Skeletal muscle tissue (tissue), 3 donors: ENCODE measurements at regions not wholly inside any gene's neighbourhood (a gene's known extent, or its start where the extent isn't known, plus 50 kb on each side); places are given as distances from the start of the nearest gene placed in this dataset.

Source experiments
- H3K27ac ChIP-seq: one replicate; pipeline ENCODE4 v1.7.0; 2013; ENCODE audit warnings: mild to moderate bottlenecking, low read depth, low read length, inconsistent platforms
- H3K27me3 ChIP-seq, 3 donors: one replicate each; pipeline ENCODE4 v1.7.0; 2013; ENCODE audit warnings: low read length in 3 of 3; ENCODE audit not compliant: control insufficient read depth in 3 of 3, insufficient read depth in 3 of 3
- H3K36me3 ChIP-seq, 3 donors: one replicate each; pipeline ENCODE4 v1.7.0; 2013; ENCODE audit warnings: low read length in 3 of 3; ENCODE audit not compliant: control insufficient read depth in 3 of 3, insufficient read depth in 3 of 3
- H3K4me1 ChIP-seq, 3 donors: one replicate each; pipeline ENCODE4 v1.7.0; 2013; ENCODE audit warnings: low read length in 3 of 3, mild to moderate bottlenecking in 3 of 3; ENCODE audit not compliant: control insufficient read depth in 3 of 3, insufficient read depth in 3 of 3
- H3K4me3 ChIP-seq, 3 donors: one replicate each; pipeline ENCODE4 v1.7.0; 2013; ENCODE audit warnings: low read length in 3 of 3
- H3K9ac ChIP-seq, 3 donors: one replicate each; pipeline ENCODE4 v1.7.0; 2013; ENCODE audit warnings: low read length in 3 of 3, mild to moderate bottlenecking in 3 of 3, moderate library complexity in 2 of 3, low read depth in 1 of 3
- H3K9me3 ChIP-seq, 3 donors: one replicate each; pipeline ENCODE4 v1.7.0; 2013; ENCODE audit warnings: low read length in 3 of 3; ENCODE audit not compliant: control insufficient read depth in 3 of 3
- donor health status: Osteomylitis.

DNA sequence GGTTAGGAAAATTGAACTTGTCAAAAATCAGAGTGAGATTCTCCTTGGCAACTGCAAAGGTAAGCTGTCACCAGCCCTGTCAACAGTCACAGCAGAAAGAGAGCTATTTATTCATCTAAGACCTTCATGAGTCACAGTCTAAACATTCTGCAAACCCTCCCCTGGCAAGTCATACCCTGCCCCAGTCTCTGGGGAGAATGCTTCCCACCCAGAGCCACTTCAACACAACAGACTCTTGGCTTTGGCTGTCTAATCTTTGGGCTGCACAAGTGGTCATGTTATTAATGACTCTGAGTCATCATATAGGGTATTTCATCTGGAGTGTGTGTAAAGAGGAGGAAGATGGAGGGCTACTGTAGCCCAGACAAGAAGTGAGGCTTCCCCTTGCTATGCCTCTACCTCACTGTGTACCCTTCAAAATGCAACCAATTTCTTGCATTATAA is 153.4 kb downstream of the CCDC34 start:
- H3K27me3 ChIP-seq, result no peaks in the 10 kb centered on the region
- H3K9me3 ChIP-seq, result no peaks in the 10 kb centered on the region
- H3K4me3 ChIP-seq, result no peak overlapping the region
- peak overlapping the region; percentile 3 for H3K27ac ChIP-seq
- no peak overlapping the region for H3K9ac ChIP-seq
- H3K4me1 ChIP-seq, result peaks cover 8 to 20% (median 10%) of the 10 kb centered on the region in 3 donors
- no peaks in the 10 kb centered on the region for H3K36me3 ChIP-seq

DNA sequence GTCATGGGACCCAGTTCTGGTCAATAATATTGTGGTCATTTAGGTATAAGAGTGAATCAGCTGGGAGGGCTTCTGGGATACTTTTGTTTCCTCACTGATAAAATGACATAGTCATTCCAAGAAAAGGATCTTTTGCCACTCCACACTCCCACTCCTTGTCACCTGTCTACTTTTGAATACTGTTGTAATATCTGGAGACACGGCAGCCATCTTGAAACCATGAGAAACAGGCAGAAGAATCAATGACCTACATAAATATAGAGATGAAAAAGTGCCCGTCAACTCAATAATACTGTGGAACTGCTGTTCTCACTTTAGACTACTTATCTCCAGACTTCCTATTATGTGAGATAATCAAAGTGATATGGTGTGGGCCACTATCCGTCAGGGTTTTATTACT is 154.2 kb downstream of the CCDC34 start:
- Histone ChIP-seq H3K9ac (no peak overlapping the region), H3K9me3 (no peaks in the 10 kb centered on the region), H3K4me1 (peaks cover 8 to 17% (median 12%) of the 10 kb centered on the region in 3 donors), H3K27me3 (no peaks in the 10 kb centered on the region), H3K36me3 (no peaks in the 10 kb centered on the region), H3K4me3 (no peak overlapping the region), H3K27ac (no peak overlapping the region)

DNA sequence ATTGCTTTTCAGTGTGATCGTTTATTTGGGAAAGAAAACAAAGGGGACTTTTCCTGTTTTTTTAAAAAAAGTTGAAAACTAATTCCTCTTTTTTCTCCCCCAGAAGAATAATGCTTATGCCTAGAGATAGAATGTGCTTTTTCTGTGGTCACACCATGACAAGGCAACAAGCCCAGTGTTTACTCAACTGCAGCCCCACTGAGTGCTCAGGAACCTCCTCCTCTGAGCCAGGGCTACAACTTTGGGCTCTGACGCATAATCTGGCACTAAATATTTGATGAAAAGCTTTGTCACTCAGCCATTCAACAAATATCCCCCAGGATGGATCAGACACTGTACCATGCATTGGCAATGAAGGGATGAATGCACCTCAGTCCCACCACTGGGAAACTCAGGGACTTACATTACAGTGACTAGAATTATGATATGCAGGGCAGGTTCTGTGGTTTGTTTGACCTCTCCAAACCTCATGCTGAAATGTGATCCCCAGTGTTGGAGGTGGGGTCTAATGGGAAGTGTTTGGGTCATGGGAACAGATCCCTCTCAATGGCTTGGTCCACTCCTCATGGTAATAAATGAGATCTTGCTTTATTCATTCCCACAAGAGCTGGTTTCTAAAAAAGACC is 155.9 kb downstream of the CCDC34 start:
- H3K27me3 ChIP-seq, result no peaks in the 10 kb centered on the region
- H3K9me3 ChIP-seq, result no peaks in the 10 kb centered on the region
- H3K4me1 ChIP-seq, result peaks cover 10 to 23% (median 15%) of the 10 kb centered on the region in 3 donors
- H3K9ac ChIP-seq, result no peak overlapping the region
- H3K36me3 ChIP-seq, result no peaks in the 10 kb centered on the region
- H3K4me3 ChIP-seq, result no peak overlapping the region
- H3K27ac ChIP-seq, result no peak overlapping the region

DNA sequence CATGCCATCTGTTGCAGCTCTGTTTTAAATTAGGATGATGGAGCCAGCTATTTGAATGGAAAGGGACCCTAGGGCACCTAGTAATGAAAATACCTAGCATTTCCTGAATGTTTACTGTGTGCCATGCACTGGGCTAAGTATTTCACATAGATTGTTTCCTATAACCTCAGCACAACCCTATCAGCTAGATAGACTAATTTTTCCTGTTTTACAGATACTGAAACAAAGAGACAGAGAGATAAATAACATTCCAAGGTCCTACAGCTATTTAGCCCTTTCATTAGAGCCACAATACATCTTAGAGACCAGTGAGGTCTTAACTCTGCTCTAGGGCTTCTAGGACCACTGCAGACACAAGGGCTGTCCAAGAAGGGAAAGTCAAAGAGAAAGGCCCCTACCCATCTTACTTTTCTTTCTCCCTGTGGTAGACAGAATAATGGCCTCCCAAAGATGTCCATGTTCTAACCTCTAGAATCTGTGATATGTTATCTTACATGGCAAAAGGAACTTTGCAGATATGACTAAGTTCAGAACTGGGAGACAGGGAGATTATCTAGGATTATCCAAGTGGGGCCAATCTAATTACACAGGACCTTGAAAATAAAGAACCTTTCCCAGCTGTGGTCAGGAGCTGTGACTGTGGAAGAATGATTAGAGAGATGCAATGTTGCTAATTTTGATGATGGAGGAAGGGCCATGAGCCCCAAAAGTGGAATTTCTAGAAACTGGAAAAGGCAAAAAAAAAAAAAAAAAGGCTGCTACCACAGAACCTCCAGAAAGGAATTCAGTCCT is 157.0 kb downstream of the CCDC34 start:
- H3K36me3 ChIP-seq, result no peaks in the 10 kb centered on the region
- no peaks in the 10 kb centered on the region for H3K27me3 ChIP-seq
- peaks cover 22 to 35% (median 26%) of the 10 kb centered on the region in 3 donors for H3K4me1 ChIP-seq
- H3K9ac ChIP-seq, result no peak overlapping the region
- H3K4me3 ChIP-seq, result no peak overlapping the region
- H3K27ac ChIP-seq, result no peak overlapping the region
- no peaks in the 10 kb centered on the region for H3K9me3 ChIP-seq

DNA sequence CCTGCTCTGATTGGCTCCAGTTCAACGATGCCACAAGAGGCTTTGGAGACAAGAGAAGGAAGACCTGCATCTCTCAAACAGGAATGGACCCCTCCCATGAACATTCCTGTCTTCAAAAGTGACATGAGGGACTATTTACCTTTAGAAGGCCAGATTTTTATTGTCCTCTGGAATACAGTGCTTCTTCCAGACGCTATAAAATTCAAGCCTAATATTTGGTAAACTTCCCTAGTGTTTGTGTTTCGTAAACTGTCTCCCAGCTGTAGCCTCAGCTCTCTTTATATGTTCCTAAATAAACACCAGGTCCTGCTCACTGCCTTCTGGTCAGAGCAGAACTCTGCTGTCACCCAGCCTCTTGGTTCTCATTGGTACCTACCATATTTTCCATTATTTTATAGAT is 157.8 kb downstream of the CCDC34 start:
- Histone ChIP-seq H3K4me1 (peaks cover 22 to 35% (median 30%) of the 10 kb centered on the region in 3 donors), H3K9ac (no peak overlapping the region), H3K4me3 (no peak overlapping the region), H3K27me3 (no peaks in the 10 kb centered on the region), H3K36me3 (no peaks in the 10 kb centered on the region), H3K9me3 (no peaks in the 10 kb centered on the region), H3K27ac (no peak overlapping the region)

DNA sequence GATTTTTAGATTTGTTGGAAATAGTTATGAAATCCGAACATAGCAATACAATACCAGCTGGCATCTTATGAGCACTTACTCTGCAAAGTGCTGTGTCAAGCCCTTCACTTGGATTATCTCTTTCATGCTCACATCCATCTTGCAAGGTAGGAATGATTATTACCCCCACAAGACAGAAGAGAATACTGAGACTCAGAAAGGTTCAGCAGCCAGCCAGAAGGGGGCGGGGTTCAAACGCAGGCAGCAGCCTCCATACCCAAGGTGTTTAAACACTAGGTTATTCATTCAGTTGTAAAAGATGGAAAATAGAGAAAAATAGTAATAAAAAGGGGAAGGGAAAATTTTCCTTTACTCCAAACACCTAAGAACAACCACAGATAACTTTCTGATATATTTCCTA is 158.5 kb downstream of the CCDC34 start:
- no peak overlapping the region for H3K9ac ChIP-seq
- H3K4me1 ChIP-seq, result peaks cover 22 to 31% (median 29%) of the 10 kb centered on the region in 3 donors
- H3K27me3 ChIP-seq, result no peaks in the 10 kb centered on the region
- no peak overlapping the region for H3K4me3 ChIP-seq
- no peaks in the 10 kb centered on the region for H3K9me3 ChIP-seq
- H3K36me3 ChIP-seq, result no peaks in the 10 kb centered on the region
- H3K27ac ChIP-seq, result no peak overlapping the region

DNA sequence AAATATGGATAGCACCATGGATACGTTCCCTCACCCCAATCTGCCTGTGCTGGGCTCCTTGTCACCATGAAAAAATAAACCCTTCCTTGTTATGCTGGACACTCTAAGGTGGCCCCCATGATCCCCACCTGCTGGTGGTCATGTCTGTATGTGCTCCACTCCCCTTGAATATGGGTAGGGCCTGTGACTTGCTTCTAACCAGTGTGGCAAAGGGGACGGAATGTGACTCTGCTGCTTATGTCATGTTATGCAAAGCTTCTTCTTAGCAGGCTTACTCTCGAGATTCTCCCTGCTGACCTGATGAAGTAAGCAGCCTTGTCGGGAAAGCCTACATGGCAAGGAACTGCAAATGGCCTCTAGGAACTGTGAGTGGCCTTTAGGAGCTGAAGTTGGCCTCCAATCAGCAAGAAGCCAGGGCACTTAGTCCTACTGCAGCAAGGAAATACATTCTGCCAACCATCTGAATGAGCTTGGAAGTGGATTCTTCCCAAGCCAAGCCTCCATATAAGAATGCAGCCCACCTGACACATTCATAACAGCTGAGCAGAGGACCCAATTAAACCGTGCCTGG is 159.9 kb downstream of the CCDC34 start:
- Histone ChIP-seq H3K27ac (peak overlapping the region; percentile 76), H3K9me3 (no peaks in the 10 kb centered on the region), H3K27me3 (no peaks in the 10 kb centered on the region), H3K4me1 (peaks cover 22 to 29% (median 29%) of the 10 kb centered on the region in 3 donors), H3K36me3 (no peaks in the 10 kb centered on the region), H3K9ac (no peak overlapping the region), H3K4me3 (no peak overlapping the region)

DNA sequence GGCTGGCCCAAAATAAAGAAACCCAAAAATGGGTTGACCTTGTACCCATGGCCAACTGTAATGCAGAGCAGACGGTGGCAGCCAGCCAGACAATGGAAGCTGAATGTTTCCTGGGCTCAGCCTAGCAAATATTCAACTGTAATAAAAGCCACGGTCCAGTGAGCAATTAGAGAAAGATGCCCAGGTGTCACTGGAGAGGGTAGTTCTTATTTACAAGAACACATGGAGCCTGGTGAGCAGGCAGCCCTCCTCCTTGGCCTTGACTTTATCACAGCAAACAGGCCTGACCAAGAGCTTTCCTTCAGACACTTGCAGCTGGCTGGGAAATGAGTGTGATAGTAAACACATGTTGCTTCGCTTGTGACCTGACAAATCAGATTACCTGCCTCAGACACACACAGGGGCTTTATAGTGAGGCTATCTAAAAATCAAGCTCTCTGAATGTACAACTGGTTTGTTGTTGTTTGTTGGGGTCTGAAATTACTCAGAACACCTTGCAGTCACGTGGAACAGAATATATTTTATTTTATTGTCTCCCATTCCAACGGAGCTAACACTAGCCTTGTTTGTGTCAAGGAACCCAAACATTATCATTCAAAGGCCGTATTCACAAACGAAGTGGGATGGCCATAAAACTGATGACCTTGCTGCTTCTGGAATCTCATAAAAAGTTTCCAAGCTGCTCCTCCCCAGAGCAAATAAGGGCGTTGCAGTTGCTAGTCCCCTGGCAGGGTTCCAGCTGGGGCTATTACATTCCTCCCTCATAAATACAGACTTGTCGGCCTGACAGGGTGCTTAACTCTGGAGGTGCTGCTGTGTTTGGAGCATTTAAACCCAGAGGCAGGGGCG is 161.1 kb downstream of the BBOX1 start:
- Histone ChIP-seq H3K4me1 (peaks cover 22 to 31% (median 30%) of the 10 kb centered on the region in 3 donors), H3K27me3 (no peaks in the 10 kb centered on the region), H3K9me3 (no peaks in the 10 kb centered on the region), H3K9ac (peak overlapping the region in 2 of 3 donors; percentile 17 to 59), H3K36me3 (no peaks in the 10 kb centered on the region), H3K27ac (peak overlapping the region; percentile 76), H3K4me3 (peak overlapping the region in 1 of 3 donors; percentile 28)

DNA sequence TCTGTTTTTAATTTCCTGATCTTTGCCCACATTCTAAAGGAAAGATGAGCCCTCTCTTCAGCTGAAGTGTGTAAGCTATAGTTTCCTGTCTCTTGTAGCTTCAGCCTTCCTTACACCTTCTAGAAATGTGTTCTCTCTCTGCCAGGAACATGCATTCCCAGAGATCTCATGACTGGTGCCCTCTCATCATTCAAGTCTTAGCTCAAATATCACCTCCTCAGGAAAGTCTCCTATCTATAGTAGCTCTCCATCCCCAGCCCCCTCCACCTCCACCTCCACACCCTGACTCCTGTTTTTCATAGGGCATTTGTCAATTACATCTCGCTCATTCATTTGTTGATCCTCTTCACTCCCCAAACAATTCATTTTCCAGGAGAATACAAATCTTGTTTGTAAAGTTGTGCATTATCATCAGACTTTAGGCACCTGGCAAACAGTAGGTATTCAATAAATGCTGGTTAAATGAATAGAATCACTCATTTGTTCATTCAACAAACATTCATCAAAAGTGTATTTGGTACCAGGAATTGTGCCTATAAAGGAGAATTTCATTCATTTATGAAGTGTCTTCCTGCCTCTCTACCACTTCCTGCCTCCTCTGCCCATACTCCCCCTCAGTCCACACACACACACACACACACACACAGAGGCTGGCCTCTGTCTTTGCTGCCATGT is 160.3 kb downstream of the BBOX1 start:
- no peak overlapping the region for H3K4me3 ChIP-seq
- H3K27ac ChIP-seq, result peak overlapping the region; percentile 76
- no peak overlapping the region for H3K9ac ChIP-seq
- peaks cover 22 to 36% (median 33%) of the 10 kb centered on the region in 3 donors for H3K4me1 ChIP-seq
- H3K27me3 ChIP-seq, result no peaks in the 10 kb centered on the region
- no peaks in the 10 kb centered on the region for H3K9me3 ChIP-seq
- no peaks in the 10 kb centered on the region for H3K36me3 ChIP-seq
